Uterus (tissue), 3 donors: ENCODE measurements at regions not wholly inside any gene's neighbourhood (a gene's known extent, or its start where the extent isn't known, plus 50 kb on each side); places are given as distances from the start of the nearest gene placed in this dataset.

Experiments
- DNase-seq, 2 donors: peaks; one replicate each; pipeline ENCODE4 v3.0.0-alpha.2; 2019 to 2020
- H3K27ac ChIP-seq, 2 donors: fragments of 200-600 bp; sonication (generic); 1 replicate in 1 of 2; 2 replicates in 1 of 2; pipeline ENCODE4 v1.5.1; 2016 to 2018
- H3K27me3 ChIP-seq, 2 donors: fragments of 200-600 bp; sonication (generic); one replicate each; pipeline ENCODE4 v1.5.1; 2018 to 2019; ENCODE audit warnings: control low read depth in 1 of 2
- H3K36me3 ChIP-seq, 2 donors: fragments of 200-600 bp; sonication (generic); one replicate each; pipeline ENCODE4 v1.5.1; 2019; ENCODE audit warnings: control low read depth in 1 of 2
- H3K4me1 ChIP-seq, 2 donors: fragments of 200-600 bp; sonication (generic); one replicate each; pipeline ENCODE4 v1.5.1; 2018 to 2019; ENCODE audit warnings: control low read depth in 1 of 2
- H3K4me3 ChIP-seq, 2 donors: fragments of 200-600 bp; sonication (generic); 1 replicate in 1 of 2; 2 replicates in 1 of 2; pipeline ENCODE4 v1.5.1; 2018 to 2019; ENCODE audit warnings: mild to moderate bottlenecking in 1 of 2
- H3K9me3 ChIP-seq, 2 donors: fragments of 200-600 bp; sonication (generic); one replicate each; pipeline ENCODE4 v1.5.1; 2019; ENCODE audit warnings: control low read depth in 1 of 2
- CTCF ChIP-seq, 4 experiments: fragments of 200-600 bp in 2 of 4; fragments of 450-650 bp in 2 of 4; sonication (generic) in 2 of 4; IDR thresholded peaks; one replicate each; pipeline ENCODE4 v1.5.1; 2016 to 2019; ENCODE audit warnings: antibody characterized with exemption in 4 of 4, mild to moderate bottlenecking in 2 of 4, moderate library complexity in 1 of 4
- POLR2A ChIP-seq, 2 donors: fragments of 450-650 bp; IDR thresholded peaks; one replicate each; pipeline ENCODE4 v1.6.1; 2016; ENCODE audit warnings: antibody characterized with exemption in 2 of 2, mild to moderate bottlenecking in 1 of 2, moderate library complexity in 1 of 2
- intact Hi-C: fragments of 100-400 bp; cut with DNase I; formaldehyde crosslinking; loops from one replicate; pipeline ENCODE4 v1.15.1; 2023; ENCODE audit warnings: low total_unique reads
- donor health status: DM: yes; HTN: yes; CAD: no.

DNA sequence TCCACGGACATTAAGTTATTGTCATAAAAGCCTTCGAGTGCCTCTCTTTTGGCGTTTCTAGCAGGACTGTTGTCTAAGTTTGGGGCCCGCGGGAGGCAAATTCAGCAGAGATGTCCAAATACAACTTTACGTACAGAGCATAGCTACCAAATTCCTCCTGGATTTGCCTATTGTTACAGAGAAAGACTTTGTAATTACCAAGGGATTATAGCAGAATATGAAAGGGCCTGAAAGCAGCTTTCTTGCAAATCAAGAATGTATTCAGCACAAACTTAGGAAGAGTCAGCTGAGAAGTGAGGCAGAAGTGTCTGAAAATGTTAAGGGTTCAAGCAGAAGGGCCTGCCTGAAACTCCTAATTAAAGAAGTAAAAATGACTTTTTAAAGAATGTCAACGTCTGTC, 1053.5 kb upstream of the TENM3 start:
- TF ChIP-seq POLR2A (IDR thresholded peaks at IDR 0.05) (no peak), CTCF (IDR thresholded peaks at IDR 0.05) (no peak)
- no peak overlapping the region for H3K4me3 ChIP-seq
- H3K36me3 ChIP-seq = no peaks in the 10 kb centered on the region
- DNase-seq = no peak
- no peaks in the 10 kb centered on the region for H3K9me3 ChIP-seq
- no peaks in the 10 kb centered on the region for H3K4me1 ChIP-seq
- intact Hi-C loops = no loop called here
- no peak overlapping the region for H3K27ac ChIP-seq
- no peaks in the 10 kb centered on the region for H3K27me3 ChIP-seq

- DNase-seq = no peak
- Histone ChIP-seq H3K27ac (no peak overlapping the region), H3K36me3 (no peaks in the 10 kb centered on the region), H3K4me3 (no peak overlapping the region), H3K27me3 (no peaks in the 10 kb centered on the region), H3K4me1 (no peaks in the 10 kb centered on the region), H3K9me3 (no peaks in the 10 kb centered on the region)
- intact Hi-C loops = no loop called here
- TF ChIP-seq POLR2A (IDR thresholded peaks at IDR 0.05) = no peak
- TF ChIP-seq CTCF (IDR thresholded peaks at IDR 0.05) = no peak
These were observed 1049.9 kb upstream of the TENM3 start for GRCh38 chr4:181193131-181193930.

DNA sequence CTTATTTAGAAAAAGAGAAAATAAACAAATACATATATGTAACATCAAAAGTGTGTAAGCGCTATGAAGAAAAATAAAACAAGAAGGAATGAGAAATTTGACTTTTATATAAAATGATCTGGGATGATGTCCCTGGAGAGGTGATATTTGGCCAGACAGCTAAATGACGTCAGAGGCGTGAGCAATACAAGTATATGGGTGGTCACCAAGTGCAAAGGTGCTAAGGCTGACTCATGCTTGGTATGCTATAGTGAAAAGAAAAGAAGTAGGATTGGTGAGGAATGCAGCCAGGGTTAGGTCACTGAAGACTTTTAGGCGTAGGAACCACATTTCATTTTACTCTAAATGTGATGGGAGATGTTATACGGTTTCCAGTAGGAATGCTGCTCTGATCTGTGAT, 1049.1 kb upstream of the TENM3 start:
- no peaks in the 10 kb centered on the region for H3K27me3 ChIP-seq
- no peak overlapping the region for H3K4me3 ChIP-seq
- no peak overlapping the region for H3K27ac ChIP-seq
- no peaks in the 10 kb centered on the region for H3K9me3 ChIP-seq
- intact Hi-C loops = no loop called here
- no peaks in the 10 kb centered on the region for H3K36me3 ChIP-seq
- no peak for DNase-seq
- no peak for TF ChIP-seq POLR2A (IDR thresholded peaks at IDR 0.05)
- no peaks in the 10 kb centered on the region for H3K4me1 ChIP-seq

GRCh38 chr4:181200076-181200475, 1043.1 kb upstream of the TENM3 start:
- no peak for DNase-seq
- Histone ChIP-seq H3K4me3 (no peak overlapping the region), H3K27ac (no peak overlapping the region), H3K9me3 (no peaks in the 10 kb centered on the region), H3K27me3 (no peaks in the 10 kb centered on the region), H3K4me1 (no peaks in the 10 kb centered on the region), H3K36me3 (no peaks in the 10 kb centered on the region)
- no peak for TF ChIP-seq POLR2A (IDR thresholded peaks at IDR 0.05)
- no peak for TF ChIP-seq CTCF (IDR thresholded peaks at IDR 0.05)
- intact Hi-C loops = no loop called here

- Histone ChIP-seq H3K36me3 (no peaks in the 10 kb centered on the region), H3K4me1 (no peaks in the 10 kb centered on the region), H3K9me3 (no peaks in the 10 kb centered on the region), H3K27me3 (no peaks in the 10 kb centered on the region), H3K4me3 (no peak overlapping the region), H3K27ac (no peak overlapping the region)
- intact Hi-C loops = no loop called here
- TF ChIP-seq CTCF (IDR thresholded peaks at IDR 0.05) = no peak
- no peak for TF ChIP-seq POLR2A (IDR thresholded peaks at IDR 0.05)
- DNase-seq = no peak
These were observed 1041.0 kb upstream of the TENM3 start for GRCh38 chr4:181202240-181202639.
